Liver (tissue), 7 donors: ENCODE measurements at regions not wholly inside any gene's neighbourhood (a gene's known extent, or its start where the extent isn't known, plus 50 kb on each side); places are given as distances from the start of the nearest gene placed in this dataset.

Experiments used
- DNase-seq: peaks from one replicate; pipeline ENCODE4 v3.0.0-alpha.2; 2017; ENCODE audit warnings: low spot score
- H3K27ac ChIP-seq, 2 donors: one replicate each; pipeline ENCODE4 v1.7.0; 2013; ENCODE audit warnings: inconsistent platforms in 2 of 2, low read length in 2 of 2, control low read depth in 1 of 2, low read depth in 1 of 2, mild to moderate bottlenecking in 1 of 2
- H3K27me3 ChIP-seq, 4 donors: one replicate each; pipeline versions ENCODE4 v1.6.1 to v1.7.0; 2013; ENCODE audit warnings: low read length in 3 of 4, inconsistent platforms in 1 of 4, mild to moderate bottlenecking in 1 of 4, moderate library complexity in 1 of 4; ENCODE audit not compliant: control insufficient read depth in 4 of 4, insufficient read depth in 4 of 4
- H3K36me3 ChIP-seq, 4 donors: one replicate each; pipeline versions ENCODE4 v1.6.1 to v1.7.0; 2013; ENCODE audit warnings: low read length in 3 of 4, mild to moderate bottlenecking in 3 of 4, low read depth in 1 of 4, moderate library complexity in 1 of 4; ENCODE audit not compliant: control insufficient read depth in 4 of 4, insufficient read depth in 3 of 4
- H3K4me1 ChIP-seq, 4 donors: one replicate each; pipeline versions ENCODE4 v1.6.1 to v1.7.0; 2013; ENCODE audit warnings: low read length in 3 of 4, mild to moderate bottlenecking in 3 of 4, moderate library complexity in 1 of 4; ENCODE audit not compliant: control insufficient read depth in 4 of 4, insufficient read depth in 4 of 4
- H3K4me3 ChIP-seq, 3 donors: one replicate each; pipeline versions ENCODE4 v1.6.1 to v1.7.0; 2013; ENCODE audit warnings: low read length in 3 of 3, control low read depth in 1 of 3, low read depth in 1 of 3, mild to moderate bottlenecking in 1 of 3
- H3K9ac ChIP-seq, 2 donors: one replicate each; pipeline ENCODE4 v1.7.0; 2013; ENCODE audit warnings: low read length in 2 of 2, mild to moderate bottlenecking in 2 of 2, moderate library complexity in 2 of 2, control low read depth in 1 of 2, low read depth in 1 of 2
- H3K9me3 ChIP-seq, 4 donors: one replicate each; pipeline versions ENCODE4 v1.6.1 to v1.7.0; 2013; ENCODE audit warnings: low read length in 3 of 4; ENCODE audit not compliant: control insufficient read depth in 4 of 4
- ATF3 ChIP-seq: IDR thresholded peaks from 2 replicates; pipeline ENCODE4 v1.6.1; 2016; ENCODE audit warnings: antibody characterized with exemption
- EGR1 ChIP-seq, 2 donors: IDR thresholded peaks; 2 replicates each; pipeline ENCODE4 v1.6.1; 2016 to 2018; ENCODE audit warnings: antibody characterized with exemption in 2 of 2, low read depth in 2 of 2
- FOXA1 ChIP-seq: IDR thresholded peaks from 2 replicates; pipeline ENCODE4 v1.6.1; 2016; ENCODE audit warnings: antibody characterized with exemption
- FOXA2 ChIP-seq: IDR thresholded peaks from 2 replicates; pipeline ENCODE4 v1.6.1; 2016; ENCODE audit warnings: antibody characterized with exemption
- GABPA ChIP-seq, 2 donors: IDR thresholded peaks in 1 of 2; conservative IDR thresholded peaks in 1 of 2; 2 replicates each; pipeline ENCODE4 v1.6.1; 2016; ENCODE audit warnings: antibody characterized with exemption in 2 of 2, mild to moderate bottlenecking in 1 of 2, moderate library complexity in 1 of 2
- HNF4A ChIP-seq, 2 donors: conservative IDR thresholded peaks; 2 replicates each; pipeline ENCODE4 v1.6.1; 2016; ENCODE audit warnings: antibody characterized with exemption in 2 of 2, mild to moderate bottlenecking in 2 of 2
- HNF4G ChIP-seq: IDR thresholded peaks from 2 replicates; pipeline ENCODE4 v1.6.1; 2016; ENCODE audit warnings: antibody characterized with exemption
- JUND ChIP-seq, 2 donors: IDR thresholded peaks; 2 replicates each; pipeline ENCODE4 v1.6.1; 2016; ENCODE audit warnings: antibody characterized with exemption in 2 of 2
- MAX ChIP-seq: IDR thresholded peaks from 2 replicates; pipeline ENCODE4 v1.6.1; 2016; ENCODE audit warnings: antibody characterized with exemption
- NR2F2 ChIP-seq: IDR thresholded peaks from 2 replicates; pipeline ENCODE4 v1.6.1; 2016; ENCODE audit warnings: antibody characterized with exemption
- RAD21 ChIP-seq, 2 donors: IDR thresholded peaks; 2 replicates each; pipeline ENCODE4 v1.6.1; 2016; ENCODE audit warnings: antibody characterized with exemption in 2 of 2, mild to moderate bottlenecking in 2 of 2
- REST ChIP-seq: IDR thresholded peaks from 2 replicates; pipeline ENCODE4 v1.6.1; 2016; ENCODE audit warnings: antibody characterized with exemption, mild to moderate bottlenecking
- RXRA ChIP-seq, 2 donors: IDR thresholded peaks; 2 replicates each; pipeline ENCODE4 v1.6.1; 2017 to 2018; ENCODE audit warnings: antibody characterized with exemption in 2 of 2, mild to moderate bottlenecking in 1 of 2
- SP1 ChIP-seq: IDR thresholded peaks from 2 replicates; pipeline ENCODE4 v1.6.1; 2018; ENCODE audit warnings: antibody characterized with exemption, mild to moderate bottlenecking
- TAF1 ChIP-seq: conservative IDR thresholded peaks from 2 replicates; pipeline ENCODE4 v1.6.1; 2016; ENCODE audit warnings: antibody characterized with exemption, mild to moderate bottlenecking
- YY1 ChIP-seq: IDR thresholded peaks from 2 replicates; pipeline ENCODE4 v1.6.1; 2016; ENCODE audit warnings: antibody characterized with exemption, mild to moderate bottlenecking
- ZBTB33 ChIP-seq: IDR thresholded peaks from 2 replicates; pipeline ENCODE4 v1.6.1; 2016; ENCODE audit warnings: antibody characterized with exemption
- TF ChIP-seq, protein P1 (sequence below): fragments of 150-350 bp; IDR thresholded peaks from 2 replicates; pipeline ENCODE4 v1.5.1; 2017; ENCODE audit warnings: improper control_type of control experiment, low read depth, low read length; ENCODE audit not compliant: missing input control
- donor health status: healthy.
- donor health status: healthy.
- donor health status: healthy.
- donor health status: healthy.

DNA sequence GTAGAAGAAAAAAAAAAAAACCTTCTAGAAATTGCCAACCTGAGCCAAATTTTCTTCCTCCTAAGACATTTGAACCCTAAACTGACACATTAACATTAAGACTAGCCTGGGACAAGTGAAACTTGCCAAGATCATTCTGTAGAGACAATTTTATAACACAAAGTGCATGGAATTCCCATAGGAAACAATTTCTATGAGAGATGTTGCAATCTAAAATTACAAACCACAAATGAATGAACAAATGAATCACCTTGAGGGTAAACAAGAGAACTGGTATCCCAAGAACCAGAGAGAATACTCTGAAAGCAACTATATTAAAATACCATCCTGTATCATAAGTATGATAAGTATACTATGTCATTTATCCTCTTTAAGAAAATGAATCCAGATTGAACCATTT is 165.3 kb downstream of the DICER1 start:
- Histone ChIP-seq H3K4me3 (no peak overlapping the region), H3K27ac (no peak overlapping the region), H3K9me3 (peaks cover 0 to 6% (median 1%) of the 10 kb centered on the region in 4 donors), H3K36me3 (no peaks in the 10 kb centered on the region), H3K4me1 (no peaks in the 10 kb centered on the region), H3K27me3 (peaks cover 0 to 4% (median 0%) of the 10 kb centered on the region in 4 donors), H3K9ac (no peak overlapping the region)
- TF ChIP-seq RXRA (IDR thresholded peaks at IDR 0.05) (no peak), TAF1 (no peak), NR2F2 (no peak), GABPA (IDR thresholded peaks at IDR 0.05 in 1 of 2, conservative IDR thresholded peaks at IDR 0.05 in 1 of 2) (no peak), HNF4G (no peak), HNF4A (conservative IDR thresholded peaks at IDR 0.05) (no peak), FOXA2 (no peak), ZBTB33 (no peak), REST (no peak), ATF3 (no peak), JUND (IDR thresholded peaks at IDR 0.05) (no peak), RAD21 (IDR thresholded peaks at IDR 0.05) (no peak), MAX (no peak), SP1 (no peak), YY1 (no peak), EGR1 (IDR thresholded peaks at IDR 0.05; ENCODE audit: low read depth in 2 of 2) (no peak), FOXA1 (no peak)
- TF ChIP-seq, protein P1, sequence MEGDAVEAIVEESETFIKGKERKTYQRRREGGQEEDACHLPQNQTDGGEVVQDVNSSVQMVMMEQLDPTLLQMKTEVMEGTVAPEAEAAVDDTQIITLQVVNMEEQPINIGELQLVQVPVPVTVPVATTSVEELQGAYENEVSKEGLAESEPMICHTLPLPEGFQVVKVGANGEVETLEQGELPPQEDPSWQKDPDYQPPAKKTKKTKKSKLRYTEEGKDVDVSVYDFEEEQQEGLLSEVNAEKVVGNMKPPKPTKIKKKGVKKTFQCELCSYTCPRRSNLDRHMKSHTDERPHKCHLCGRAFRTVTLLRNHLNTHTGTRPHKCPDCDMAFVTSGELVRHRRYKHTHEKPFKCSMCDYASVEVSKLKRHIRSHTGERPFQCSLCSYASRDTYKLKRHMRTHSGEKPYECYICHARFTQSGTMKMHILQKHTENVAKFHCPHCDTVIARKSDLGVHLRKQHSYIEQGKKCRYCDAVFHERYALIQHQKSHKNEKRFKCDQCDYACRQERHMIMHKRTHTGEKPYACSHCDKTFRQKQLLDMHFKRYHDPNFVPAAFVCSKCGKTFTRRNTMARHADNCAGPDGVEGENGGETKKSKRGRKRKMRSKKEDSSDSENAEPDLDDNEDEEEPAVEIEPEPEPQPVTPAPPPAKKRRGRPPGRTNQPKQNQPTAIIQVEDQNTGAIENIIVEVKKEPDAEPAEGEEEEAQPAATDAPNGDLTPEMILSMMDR = no peak
- DNase-seq = no peak
